Gastroesophageal sphincter (tissue), 3 donors: ENCODE measurements at regions not wholly inside any gene's neighbourhood (a gene's known extent, or its start where the extent isn't known, plus 50 kb on each side); places are given as distances from the start of the nearest gene placed in this dataset.

Source experiments
- POLR2A ChIP-seq, 2 donors: fragments of 450-650 bp; IDR thresholded peaks; one replicate each; pipeline ENCODE4 v1.6.1; 2017; ENCODE audit warnings: antibody characterized with exemption in 2 of 2, mild to moderate bottlenecking in 2 of 2, moderate library complexity in 1 of 2
- POLR2AphosphoS5 ChIP-seq: sonication (generic); formaldehyde crosslinking; IDR thresholded peaks from one replicate; pipeline ENCODE4 v1.6.1; 2017; ENCODE audit warnings: antibody characterized with exemption
- TF ChIP-seq, protein P1 (sequence below), 4 experiments: fragments of 200-600 bp in 2 of 4; fragments of 450-650 bp in 2 of 4; sonication (generic) in 1 of 4; IDR thresholded peaks; one replicate each; pipeline ENCODE4 v1.5.1; 2017 to 2019; ENCODE audit warnings: antibody characterized with exemption in 4 of 4, mild to moderate bottlenecking in 2 of 4, moderate library complexity in 2 of 4

DNA sequence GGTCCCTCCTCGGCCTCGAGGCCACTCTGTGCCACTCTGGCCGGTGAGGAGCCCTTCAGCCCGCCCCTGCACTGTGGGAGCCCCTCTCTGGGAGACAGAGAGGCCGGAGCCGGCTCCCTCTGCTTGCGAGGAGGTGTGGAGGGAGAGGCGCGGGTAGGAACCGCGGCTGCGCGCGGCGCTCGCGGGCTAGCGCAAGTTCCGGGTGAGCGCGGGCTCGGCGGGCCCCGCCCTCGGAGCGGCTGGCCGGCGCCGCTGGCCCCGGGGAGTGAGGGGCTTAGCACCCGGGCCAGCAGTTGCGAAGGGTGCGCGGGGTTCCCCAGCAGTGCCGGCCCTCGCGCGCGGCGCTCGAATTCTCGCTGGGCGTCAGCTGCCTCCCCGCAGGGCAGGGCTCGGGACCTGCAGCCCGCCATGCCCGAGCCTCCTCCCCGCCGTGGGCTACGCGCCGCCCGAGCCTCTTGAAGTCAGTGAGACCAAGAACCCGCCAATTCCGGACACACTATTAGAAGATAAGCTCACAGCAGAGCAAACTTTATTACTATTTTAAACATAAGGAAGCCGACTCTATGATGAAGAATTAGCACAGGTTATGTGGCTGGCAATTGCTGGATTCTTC is 825.8 kb upstream of the FANCL start:
- TF ChIP-seq, protein P1, sequence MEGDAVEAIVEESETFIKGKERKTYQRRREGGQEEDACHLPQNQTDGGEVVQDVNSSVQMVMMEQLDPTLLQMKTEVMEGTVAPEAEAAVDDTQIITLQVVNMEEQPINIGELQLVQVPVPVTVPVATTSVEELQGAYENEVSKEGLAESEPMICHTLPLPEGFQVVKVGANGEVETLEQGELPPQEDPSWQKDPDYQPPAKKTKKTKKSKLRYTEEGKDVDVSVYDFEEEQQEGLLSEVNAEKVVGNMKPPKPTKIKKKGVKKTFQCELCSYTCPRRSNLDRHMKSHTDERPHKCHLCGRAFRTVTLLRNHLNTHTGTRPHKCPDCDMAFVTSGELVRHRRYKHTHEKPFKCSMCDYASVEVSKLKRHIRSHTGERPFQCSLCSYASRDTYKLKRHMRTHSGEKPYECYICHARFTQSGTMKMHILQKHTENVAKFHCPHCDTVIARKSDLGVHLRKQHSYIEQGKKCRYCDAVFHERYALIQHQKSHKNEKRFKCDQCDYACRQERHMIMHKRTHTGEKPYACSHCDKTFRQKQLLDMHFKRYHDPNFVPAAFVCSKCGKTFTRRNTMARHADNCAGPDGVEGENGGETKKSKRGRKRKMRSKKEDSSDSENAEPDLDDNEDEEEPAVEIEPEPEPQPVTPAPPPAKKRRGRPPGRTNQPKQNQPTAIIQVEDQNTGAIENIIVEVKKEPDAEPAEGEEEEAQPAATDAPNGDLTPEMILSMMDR (IDR thresholded peaks at IDR 0.05) = no peak
- TF ChIP-seq POLR2A (IDR thresholded peaks at IDR 0.05) = no peak
- no peak for TF ChIP-seq POLR2AphosphoS5
